ENCODE measurements at regions not wholly inside any gene's neighbourhood (a gene's known extent, or its start where the extent isn't known, plus 50 kb on each side); places are given as distances from the start of the nearest gene placed in this dataset.

GRCh38 chr10:94077042-94077441 lies 83.3 kb downstream of the PLCE1 start:
- no peaks in the 10 kb centered on the region for H3K4me1 ChIP-seq (ENCODE audit: low read depth)
- no peak for ATAC-seq
- no peaks in the 10 kb centered on the region for H3K36me3 ChIP-seq (ENCODE audit: low read depth)
- no peak for TF ChIP-seq CTCF (IDR thresholded peaks at IDR 0.05)
- no peak for DNase-seq
- H3K9me3 ChIP-seq = no peaks in the 10 kb centered on the region
- H3K4me3 ChIP-seq = no peak overlapping the region
- intact Hi-C loops (cut with DNase I, micrococcal nuclease) = no loop called here

- Histone ChIP-seq H3K36me3 (ENCODE audit: low read depth) (no peaks in the 10 kb centered on the region), H3K4me3 (no peak overlapping the region), H3K9me3 (no peaks in the 10 kb centered on the region), H3K4me1 (ENCODE audit: low read depth) (peaks cover 6% of the 10 kb centered on the region)
- ATAC-seq (no peak), DNase-seq (no peak)
- no peak for TF ChIP-seq CTCF (IDR thresholded peaks at IDR 0.05)
- intact Hi-C loops (cut with DNase I, micrococcal nuclease) = loop anchor here in 1 of 2 donors (5.0 kb wide), 1 partner anchor 237 kb away; no protein-coding TSS in a partner anchor
Observed at GRCh38 chr10:94080108-94080507, 86.4 kb downstream of the PLCE1 start.

- intact Hi-C loops (cut with DNase I, micrococcal nuclease) = loop anchor here in 1 of 2 donors (5.0 kb wide), 1 partner anchor 234 kb away; no protein-coding TSS in a partner anchor
- TF ChIP-seq CTCF (IDR thresholded peaks at IDR 0.05) = no peak
- ATAC-seq = peak; percentile 74
- peaks cover 6% of the 10 kb centered on the region for H3K4me1 ChIP-seq (ENCODE audit: low read depth)
- H3K36me3 ChIP-seq (ENCODE audit: low read depth) = no peaks in the 10 kb centered on the region
- no peaks in the 10 kb centered on the region for H3K9me3 ChIP-seq
- no peak for DNase-seq
- H3K4me3 ChIP-seq = no peak overlapping the region
Observed at GRCh38 chr10:94083662-94084265, 90.0 kb downstream of the PLCE1 start.

- intact Hi-C loops (cut with DNase I, micrococcal nuclease) = loop anchor here in 1 of 2 donors (5.0 kb wide), 1 partner anchor 233 kb away; no protein-coding TSS in a partner anchor
- Histone ChIP-seq H3K4me1 (ENCODE audit: low read depth) (peaks cover 6% of the 10 kb centered on the region), H3K4me3 (no peak overlapping the region), H3K9me3 (no peaks in the 10 kb centered on the region), H3K36me3 (ENCODE audit: low read depth) (no peaks in the 10 kb centered on the region)
- no peak for DNase-seq
- TF ChIP-seq CTCF (IDR thresholded peaks at IDR 0.05) = no peak
- ATAC-seq = no peak
Observed at GRCh38 chr10:94084344-94084743, 90.6 kb downstream of the PLCE1 start.

GRCh38 chr10:94085288-94085687 lies 91.6 kb downstream of the PLCE1 start:
- TF ChIP-seq CTCF (IDR thresholded peaks at IDR 0.05) = no peak
- DNase-seq (no peak), ATAC-seq (no peak)
- Histone ChIP-seq H3K9me3 (no peaks in the 10 kb centered on the region), H3K4me1 (ENCODE audit: low read depth) (peaks cover 6% of the 10 kb centered on the region), H3K4me3 (no peak overlapping the region), H3K36me3 (ENCODE audit: low read depth) (no peaks in the 10 kb centered on the region)
- intact Hi-C loops (cut with DNase I, micrococcal nuclease) = no loop called here

Measured in mucosa of descending colon (tissue), 3 donors.